H54 (cell line): ENCODE measurements at regions not wholly inside any gene's neighbourhood (a gene's known extent, or its start where the extent isn't known, plus 50 kb on each side); places are given as distances from the start of the nearest gene placed in this dataset.

Experiments used
- DNase-seq: peaks from one replicate; pipeline ENCODE4 v3.0.0; 2011; ENCODE audit warnings: low spot score, mixed read lengths; ENCODE audit not compliant: insufficient read length
- FAIRE-seq: peaks from 3 replicates; lab custom pipeline; 2011; peaks lifted over from hg19 to GRCh38; lab: Jason Lieb, UNC
- POLR2A ChIP-seq: IDR thresholded peaks from 2 replicates; pipeline ENCODE4 v1.6.1; 2011; ENCODE audit warnings: low read depth, mild to moderate bottlenecking, low read length

DNA sequence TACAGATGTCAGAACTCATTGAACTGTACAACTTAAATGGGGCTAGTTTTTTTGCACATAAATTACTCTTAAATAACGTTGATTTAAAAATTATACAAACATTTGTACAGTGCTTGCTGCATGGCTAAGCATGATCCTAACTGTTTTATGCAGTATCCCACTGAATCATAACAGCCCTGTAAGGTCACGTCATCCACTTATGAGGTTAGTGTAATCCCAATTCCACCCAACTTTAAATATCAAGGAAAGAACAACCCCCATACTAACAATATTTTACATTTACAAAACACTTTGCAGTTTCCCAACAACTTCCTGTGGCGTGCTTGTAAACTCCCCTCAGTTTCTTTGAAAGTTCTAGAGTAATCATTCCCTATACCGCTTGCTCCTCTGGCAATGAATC is 190.1 kb upstream of the SALL1 start:
- DNase-seq (no peak), FAIRE-seq (no peak)
- no peak for TF ChIP-seq POLR2A

DNA sequence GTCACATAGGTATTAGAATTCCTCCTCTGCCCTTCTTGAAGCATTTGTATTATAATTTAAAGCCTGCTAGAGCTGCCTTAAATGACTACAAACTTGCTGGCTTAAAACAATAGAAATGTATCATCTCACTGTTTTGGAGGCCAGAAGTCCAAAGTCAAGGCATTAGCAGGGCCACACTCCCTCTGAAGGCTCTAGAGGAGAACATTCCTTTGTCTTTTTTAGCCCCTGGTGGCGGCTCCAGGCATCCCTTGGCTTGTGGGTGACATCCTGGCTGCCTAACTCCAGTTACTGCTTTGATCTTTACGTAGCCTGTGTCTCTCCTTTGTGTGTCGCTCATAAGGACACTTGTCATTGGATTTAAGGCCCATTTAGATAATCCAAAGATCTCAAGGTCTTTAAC is 186.6 kb upstream of the SALL1 start:
- no peak for DNase-seq
- no peak for FAIRE-seq
- TF ChIP-seq POLR2A = no peak

DNA sequence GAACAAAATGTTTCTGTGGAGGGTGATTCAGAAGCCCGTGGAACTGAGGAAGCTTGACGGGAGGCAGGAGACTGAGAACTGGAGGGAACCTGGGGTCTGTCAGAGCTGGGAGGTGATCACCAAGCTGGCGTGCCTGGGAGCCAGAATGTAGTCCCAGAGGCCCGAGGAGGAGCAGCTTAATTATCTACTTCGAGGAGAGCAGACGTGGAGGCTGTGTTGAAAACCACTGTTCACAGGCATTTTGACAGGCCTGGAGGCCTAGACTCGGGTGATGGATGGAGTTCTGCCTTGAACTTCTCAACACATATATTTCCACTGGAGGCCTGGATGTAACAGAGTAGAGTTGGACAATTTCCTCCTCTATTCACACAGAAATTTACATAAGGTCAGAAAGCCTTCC is 177.7 kb upstream of the SALL1 start:
- FAIRE-seq (no peak), DNase-seq (no peak)
- no peak for TF ChIP-seq POLR2A

DNA sequence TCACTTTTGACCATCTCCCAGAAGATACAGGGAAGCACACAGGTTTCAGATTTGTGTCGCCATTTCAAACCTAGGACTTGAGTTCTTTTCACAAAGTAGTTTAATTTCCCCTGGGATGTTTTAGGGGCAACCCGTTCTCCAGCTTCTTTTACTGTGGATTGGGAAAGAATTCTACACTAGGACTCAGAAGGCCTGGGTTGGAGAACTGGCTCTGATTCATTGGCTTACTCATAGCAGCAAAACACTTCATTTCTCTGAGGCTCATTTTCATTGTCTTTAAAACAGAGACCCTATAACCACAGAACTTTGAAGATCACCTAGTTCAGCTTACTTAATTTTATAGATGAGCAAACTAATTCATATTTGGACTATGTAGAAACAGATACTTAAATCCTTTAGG is 175.9 kb upstream of the SALL1 start:
- FAIRE-seq (no peak), DNase-seq (no peak)
- no peak for TF ChIP-seq POLR2A

DNA sequence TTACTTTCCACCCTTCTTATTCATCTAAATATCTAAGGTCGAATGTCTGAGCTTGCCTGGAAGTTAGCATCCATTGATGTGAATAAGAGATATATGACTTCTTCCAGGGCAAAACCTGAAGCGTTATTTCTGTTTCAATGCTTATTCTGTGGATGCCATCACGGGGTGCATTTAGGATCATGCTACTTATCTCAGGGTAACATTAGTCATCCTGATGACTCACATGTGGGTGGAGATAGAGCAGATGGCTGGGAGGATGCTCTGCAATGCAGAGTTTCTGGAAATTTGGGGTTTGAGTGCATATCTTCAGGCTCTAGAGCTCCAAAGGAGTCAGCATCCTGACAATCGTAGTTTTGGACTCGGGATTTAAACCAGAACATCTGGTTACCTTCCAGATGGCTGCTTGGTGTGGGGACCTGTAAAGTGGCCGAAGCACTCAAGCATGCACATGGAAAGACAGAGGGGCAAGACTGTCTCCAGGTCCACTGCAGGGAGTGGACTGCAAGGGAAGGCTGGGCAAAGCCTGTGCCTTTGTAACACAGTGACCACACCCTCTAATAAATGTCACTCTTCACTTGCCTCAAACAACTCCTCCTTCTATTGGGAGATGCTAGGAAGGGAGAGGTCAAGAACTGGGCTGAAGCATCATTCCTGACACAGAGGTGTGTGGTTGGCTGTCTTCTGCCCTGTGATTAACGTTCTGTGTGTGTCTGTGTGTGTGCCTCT is 175.2 kb upstream of the SALL1 start:
- peak; percentile 14 for DNase-seq
- 0 out of 2 replicates have a peak, but pooled peaks have one; percentile 20 for TF ChIP-seq POLR2A
- FAIRE-seq = no peak

DNA sequence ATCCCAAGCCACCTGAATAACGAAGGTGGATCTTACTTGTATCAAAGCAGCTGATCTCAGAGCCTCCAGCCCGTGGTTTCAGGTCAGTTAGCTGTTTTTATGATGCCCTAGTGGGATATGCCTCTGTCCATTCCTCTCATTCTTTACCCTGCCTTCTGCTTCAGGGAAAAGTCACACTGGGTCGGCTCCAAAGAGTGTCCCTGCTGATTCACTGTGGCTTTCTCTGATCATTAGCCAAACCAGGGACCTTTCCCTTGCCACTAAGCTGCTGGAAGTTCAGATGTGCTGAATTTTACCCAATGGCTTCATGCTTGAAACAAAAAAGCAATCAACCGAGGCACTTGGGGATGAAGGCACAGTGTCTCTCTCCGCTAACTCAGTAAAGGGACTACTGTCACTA is 170.2 kb upstream of the SALL1 start:
- no peak for TF ChIP-seq POLR2A
- FAIRE-seq = no peak
- DNase-seq = no peak

DNA sequence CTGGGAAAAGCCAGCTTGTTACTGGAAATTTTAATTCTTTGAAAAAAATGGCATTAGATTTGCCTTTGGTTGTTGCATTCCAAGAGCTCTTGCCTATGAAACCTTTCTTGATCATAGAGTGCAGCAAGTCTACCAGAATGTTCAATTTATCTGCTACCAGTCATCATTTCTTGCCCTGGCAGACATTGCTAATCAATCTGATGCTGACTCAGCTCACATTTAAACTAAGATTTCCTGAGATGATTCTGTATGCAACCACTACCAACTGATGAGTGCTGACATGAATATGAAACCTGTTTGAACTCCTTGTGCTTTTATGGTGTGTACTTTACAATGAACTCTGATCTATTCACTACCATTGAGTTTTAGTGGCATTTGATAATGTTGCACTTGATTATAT is 166.5 kb upstream of the SALL1 start:
- FAIRE-seq (no peak), DNase-seq (no peak)
- no peak for TF ChIP-seq POLR2A

DNA sequence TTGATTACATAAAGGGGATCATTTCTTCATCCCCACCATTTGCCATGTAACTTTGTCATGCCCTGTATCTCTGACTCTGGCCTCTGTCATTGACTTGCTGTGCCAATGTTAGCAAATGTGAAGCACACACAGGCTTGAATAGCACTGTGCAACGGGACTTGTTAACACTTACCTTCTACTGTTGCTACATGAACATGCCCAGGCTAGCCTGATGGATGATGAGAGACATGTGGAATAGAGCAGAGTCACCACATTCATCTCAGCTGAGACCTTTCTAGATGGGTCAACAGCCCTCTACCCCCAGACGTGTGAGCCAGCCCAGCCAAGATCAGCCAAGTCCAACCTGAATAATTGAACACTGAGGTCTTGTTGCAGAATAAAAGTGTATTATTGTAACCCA is 162.1 kb upstream of the SALL1 start:
- TF ChIP-seq POLR2A = no peak
- FAIRE-seq (no peak), DNase-seq (no peak)

DNA sequence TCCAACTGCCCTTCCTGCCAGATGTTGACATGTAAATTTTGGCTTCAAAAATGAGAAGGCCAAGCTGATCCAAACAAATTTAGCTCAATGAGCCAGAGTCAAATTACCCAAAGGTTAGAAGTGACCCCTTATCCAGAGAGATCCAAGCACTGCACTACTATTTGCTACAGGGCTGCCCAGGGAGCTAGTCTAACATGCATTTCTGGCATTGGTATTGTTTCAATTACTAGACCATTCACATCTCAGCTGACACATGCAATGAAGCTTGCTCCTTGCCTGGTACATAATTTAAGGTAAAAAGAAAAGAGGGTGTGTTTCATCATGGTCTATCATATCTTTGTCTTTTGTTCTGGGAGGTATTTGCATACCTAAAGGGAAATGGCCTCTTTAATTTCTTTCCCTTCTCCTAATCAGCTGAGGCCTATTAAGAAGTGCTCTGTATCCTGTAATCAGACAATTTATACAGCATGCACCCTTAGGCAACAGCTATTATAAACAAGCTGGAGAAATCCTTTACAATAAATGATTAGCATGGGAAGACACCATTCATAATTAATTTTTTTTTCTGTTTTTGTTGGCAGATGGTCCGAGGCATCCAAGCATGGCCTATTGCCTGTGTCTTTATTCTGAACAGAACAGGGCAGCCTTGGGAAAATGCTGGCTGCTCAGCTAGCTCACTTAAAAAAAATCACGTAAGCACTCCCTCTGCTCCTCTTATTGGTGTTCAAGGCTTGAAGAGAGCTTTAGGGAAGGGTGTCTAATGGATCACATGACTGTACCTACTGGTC is 161.5 kb upstream of the SALL1 start:
- TF ChIP-seq POLR2A = no peak
- DNase-seq (no peak), FAIRE-seq (no peak)

DNA sequence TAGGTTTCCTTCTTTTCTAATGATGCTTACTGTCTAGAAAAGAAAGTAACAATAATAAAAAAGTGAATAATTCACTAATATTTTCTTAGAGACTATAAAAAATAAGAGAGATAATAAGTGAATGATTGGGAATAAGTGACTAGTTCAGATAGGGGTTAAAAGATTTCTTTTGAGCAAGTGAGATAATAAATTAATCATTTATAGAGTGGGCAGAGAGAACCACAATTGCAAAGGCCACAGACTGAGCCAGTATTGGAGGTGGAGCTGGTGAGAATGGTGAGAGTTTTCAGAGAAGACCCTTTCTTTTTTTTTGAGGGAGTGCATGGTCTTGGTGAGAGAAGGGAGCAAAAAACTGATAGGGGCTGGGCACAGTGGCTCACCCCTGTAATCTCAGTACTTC is 159.1 kb upstream of the SALL1 start:
- FAIRE-seq (no peak), DNase-seq (no peak)
- no peak for TF ChIP-seq POLR2A

DNA sequence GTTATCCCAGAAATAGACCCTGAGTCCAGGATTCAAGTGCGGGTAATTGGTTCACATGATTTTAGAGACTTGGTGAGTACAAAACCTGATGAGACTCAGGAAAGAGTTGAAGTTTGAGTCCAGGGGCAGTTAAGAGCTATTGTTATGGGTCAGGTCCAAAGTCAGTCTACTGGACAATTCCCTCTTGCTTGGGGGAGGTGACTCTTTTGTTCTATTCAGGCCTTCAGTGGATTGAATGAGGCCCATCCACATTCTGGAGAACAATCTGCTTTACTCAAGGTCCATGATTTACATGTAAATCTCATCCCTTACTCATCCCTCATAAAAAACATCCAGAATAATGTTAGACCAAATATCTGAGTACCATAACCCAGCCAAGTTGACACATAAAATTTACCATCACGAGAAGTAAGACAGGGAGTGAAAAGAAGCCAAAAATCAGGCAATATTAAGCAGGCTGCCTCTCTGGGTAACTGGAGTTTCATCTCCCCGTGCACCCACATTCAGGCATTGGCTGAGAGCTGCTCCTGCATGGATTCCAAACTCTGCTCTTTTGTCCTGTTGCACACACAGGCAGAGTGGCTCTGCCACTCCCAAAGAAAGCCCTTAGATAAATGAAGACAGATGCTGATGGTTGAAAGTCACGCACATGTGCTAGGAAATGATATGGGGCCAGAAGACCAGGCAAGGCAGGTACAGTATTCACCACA is 156.0 kb upstream of the SALL1 start:
- DNase-seq (no peak), FAIRE-seq (no peak)
- TF ChIP-seq POLR2A = no peak

DNA sequence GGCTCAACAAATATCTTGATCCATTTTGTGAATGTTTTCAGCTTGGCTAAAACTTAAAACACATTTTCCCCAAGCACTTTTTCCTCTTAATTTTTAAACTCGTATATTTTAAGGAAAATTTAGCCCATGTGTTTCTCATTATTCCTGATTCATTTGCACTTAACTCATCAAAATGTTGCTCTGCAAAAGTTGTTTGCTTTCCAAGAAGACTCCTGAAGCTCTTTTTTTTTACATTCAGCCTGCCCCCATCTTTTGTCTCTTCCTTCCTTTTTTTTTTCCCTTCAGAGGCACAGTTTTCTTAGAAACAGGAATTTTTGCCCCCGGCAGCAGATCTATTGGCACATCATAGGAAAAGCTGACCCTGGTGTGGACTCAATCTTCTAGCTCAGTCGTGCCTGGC is 155.0 kb upstream of the SALL1 start:
- FAIRE-seq (no peak), DNase-seq (no peak)
- TF ChIP-seq POLR2A = no peak

DNA sequence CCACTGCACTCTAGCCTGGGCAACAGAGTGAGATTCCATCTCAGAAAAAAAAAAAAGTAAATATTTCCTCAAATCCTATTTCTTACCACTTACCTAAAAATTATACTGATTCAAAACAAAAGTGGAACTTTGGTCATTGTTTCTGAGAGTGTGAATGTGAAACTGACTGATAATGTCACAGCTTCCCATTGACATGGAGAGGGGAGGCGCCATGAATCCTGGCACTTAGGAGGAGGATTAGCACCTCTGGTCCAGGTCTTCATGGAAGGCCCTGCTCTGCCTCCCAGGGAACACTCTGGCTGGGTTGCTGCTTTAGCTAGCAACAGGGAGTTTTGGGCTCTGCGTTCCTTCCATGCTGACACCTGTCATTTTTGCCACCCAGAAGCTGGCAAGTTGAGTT is 154.3 kb upstream of the SALL1 start:
- no peak for FAIRE-seq
- TF ChIP-seq POLR2A = no peak

DNA sequence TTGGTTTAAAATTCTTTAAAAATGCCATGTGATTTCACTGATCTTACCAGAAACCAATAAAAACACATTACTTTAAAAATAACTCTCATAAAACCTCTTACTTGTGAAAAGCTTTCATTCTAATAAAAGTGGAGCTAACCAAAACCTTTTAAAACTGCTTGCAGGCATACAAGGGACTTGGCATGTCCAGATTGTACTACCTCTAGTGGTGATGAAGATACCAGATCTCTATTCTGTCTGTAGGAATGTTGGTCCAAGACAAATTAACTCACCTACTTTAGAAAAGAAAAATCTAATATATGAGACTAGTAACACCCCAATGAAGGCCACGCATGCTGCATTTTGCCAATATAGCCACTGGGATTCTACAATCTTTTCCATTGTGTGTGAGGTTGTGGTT is 151.0 kb upstream of the SALL1 start:
- no peak for TF ChIP-seq POLR2A
- DNase-seq = no peak
- no peak for FAIRE-seq

More for the DNA sequence above, 154.3 kb upstream of the SALL1 start:
- no peak for DNase-seq
